HT1080 (cell line): ENCODE measurements at regions not wholly inside any gene's neighbourhood (a gene's known extent, or its start where the extent isn't known, plus 50 kb on each side); places are given as distances from the start of the nearest gene placed in this dataset.

Experiments used
- DNase-seq: peaks from one replicate; pipeline ENCODE4 v3.0.0-alpha.2; 2015; ENCODE audit warnings: low read depth

- no peak for DNase-seq
Observed at GRCh38 chr5:54927097-54927746, 58.2 kb downstream of the ESM1 start.

GRCh38 chr5:54924487-54924886 lies 60.9 kb downstream of the ESM1 start:
- DNase-seq, result no peak

GRCh38 chr5:54917323-54917722 lies 68.1 kb downstream of the ESM1 start:
- DNase-seq, result no peak

- no peak for DNase-seq
Observed at GRCh38 chr5:54915466-54916027, 69.8 kb downstream of the ESM1 start.

- DNase-seq, result no peak
Observed at GRCh38 chr5:54912021-54912420, 73.4 kb downstream of the ESM1 start.

- DNase-seq, result peak; percentile 7
Observed at GRCh38 chr5:54909911-54910870, 75.2 kb downstream of the ESM1 start.

GRCh38 chr5:54908774-54909525 lies 76.4 kb downstream of the ESM1 start:
- DNase-seq, result no peak

GRCh38 chr5:54905942-54906537 lies 79.4 kb downstream of the ESM1 start:
- DNase-seq, result peak; percentile 44

GRCh38 chr5:54905246-54905795 lies 80.1 kb downstream of the ESM1 start:
- DNase-seq, result peak; percentile 9

GRCh38 chr5:54904425-54904824 lies 81.0 kb downstream of the ESM1 start:
- DNase-seq, result peak; percentile 48

- DNase-seq, result peak; percentile 48
Observed at GRCh38 chr5:54902791-54903473, 82.5 kb downstream of the ESM1 start.

- peak; percentile 77 for DNase-seq
Observed at GRCh38 chr5:54900984-54901725, 84.2 kb downstream of the ESM1 start.

GRCh38 chr5:54897001-54897400 lies 88.4 kb downstream of the ESM1 start:
- no peak for DNase-seq

- DNase-seq, result peak; percentile 32
Observed at GRCh38 chr5:54895816-54896341, 89.5 kb downstream of the ESM1 start.

- DNase-seq, result no peak
Observed at GRCh38 chr5:54894957-54895815, 90.2 kb downstream of the ESM1 start.

GRCh38 chr5:54889826-54890225 lies 95.6 kb downstream of the ESM1 start:
- DNase-seq, result peak; percentile 72

GRCh38 chr5:54887663-54888062 lies 97.7 kb downstream of the ESM1 start:
- no peak for DNase-seq

- DNase-seq, result no peak
Observed at GRCh38 chr5:54886866-54887265, 98.5 kb downstream of the ESM1 start.
